ENCODE measurements at regions not wholly inside any gene's neighbourhood (a gene's known extent, or its start where the extent isn't known, plus 50 kb on each side); places are given as distances from the start of the nearest gene placed in this dataset.

GRCh38 chr12:107411792-107412535 lies 273.6 kb upstream of the PWP1 start:
- DNase-seq = no peak

DNA sequence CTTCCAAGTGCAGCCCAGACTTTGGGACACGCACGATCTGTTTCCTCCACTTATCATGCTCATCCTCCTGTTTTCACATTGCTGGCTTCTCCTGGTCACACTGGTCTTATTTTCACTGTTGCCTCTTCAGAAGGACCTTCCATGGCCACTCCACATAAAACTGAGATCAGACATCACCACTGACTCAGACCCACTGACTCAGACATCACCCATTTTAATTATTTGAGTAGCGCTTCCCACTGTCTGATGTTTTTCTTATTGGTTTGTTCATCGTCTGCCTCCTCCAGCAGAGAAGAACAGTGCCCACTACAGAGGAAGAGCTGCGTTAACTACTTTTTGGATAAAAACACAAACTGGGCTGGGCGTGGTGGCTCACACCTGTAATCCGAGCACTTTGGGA lies 270.5 kb upstream of the PWP1 start:
- DNase-seq = no peak

GRCh38 chr12:107415834-107416233 lies 269.8 kb upstream of the PWP1 start:
- DNase-seq = peak; percentile 35

- DNase-seq = no peak
Observed at GRCh38 chr12:107417004-107417403, 268.6 kb upstream of the PWP1 start.

- no peak for DNase-seq
Observed at GRCh38 chr12:107418981-107419380, 266.6 kb upstream of the PWP1 start.

- no peak for DNase-seq
Observed at GRCh38 chr12:107423531-107423930, 262.1 kb upstream of the PWP1 start.

DNA sequence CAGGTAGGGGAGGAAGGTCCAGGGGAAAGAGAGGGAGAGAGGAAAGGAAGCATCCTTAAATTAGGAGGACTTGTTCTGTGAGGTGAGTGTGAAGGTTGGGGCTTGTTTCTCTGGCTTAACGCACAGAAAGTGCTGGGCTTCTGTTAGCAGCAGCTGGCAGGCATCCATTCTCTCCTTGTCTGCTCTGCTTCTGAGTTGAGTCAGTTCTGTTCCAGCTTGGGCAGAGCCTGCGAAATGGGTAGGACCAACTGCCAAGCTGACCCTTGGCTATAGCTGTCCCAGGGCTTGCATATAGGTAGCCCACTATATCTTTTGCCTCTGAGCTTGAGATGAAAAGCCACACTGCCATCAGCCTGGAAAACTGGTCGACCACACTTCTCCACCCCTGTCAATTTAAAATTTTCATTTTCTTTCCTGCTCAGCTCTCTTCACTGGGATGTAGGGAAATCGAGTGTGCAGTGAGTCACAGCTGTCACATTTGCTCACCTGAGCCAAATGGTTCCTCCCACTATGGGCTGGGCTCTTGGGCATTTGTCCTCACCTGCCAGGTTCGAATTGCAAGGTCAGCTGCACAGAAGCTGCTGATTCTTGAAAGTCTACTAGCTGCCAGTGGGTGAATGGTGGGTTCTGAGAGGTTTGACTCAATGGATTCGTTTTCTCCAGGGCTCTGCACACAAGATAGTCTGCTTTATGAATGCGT lies 256.4 kb upstream of the PWP1 start:
- no peak for DNase-seq

- no peak for DNase-seq
Observed at GRCh38 chr12:107431942-107432341, 253.7 kb upstream of the PWP1 start.

DNA sequence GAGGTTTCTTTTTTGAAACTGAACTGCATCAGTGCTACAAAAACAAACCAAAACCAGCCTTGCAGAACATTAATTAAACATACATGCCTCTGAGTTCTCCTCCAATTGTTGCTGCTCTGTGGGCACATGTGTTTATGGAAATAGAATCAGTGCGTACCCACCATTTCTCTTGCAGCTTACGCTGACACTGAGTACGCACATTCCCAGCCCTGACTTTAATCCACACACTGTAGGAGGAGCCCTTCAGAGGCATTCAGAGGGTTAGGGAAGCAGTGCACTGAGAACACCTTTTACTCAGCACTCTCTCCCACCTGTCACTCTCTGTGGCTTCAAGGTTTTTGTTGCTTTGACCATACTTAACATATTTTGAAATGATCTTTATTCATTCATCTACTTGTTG lies 250.5 kb upstream of the PWP1 start:
- no peak for DNase-seq

- no peak for DNase-seq
Observed at GRCh38 chr12:107435520-107435919, 250.1 kb upstream of the PWP1 start.

DNA sequence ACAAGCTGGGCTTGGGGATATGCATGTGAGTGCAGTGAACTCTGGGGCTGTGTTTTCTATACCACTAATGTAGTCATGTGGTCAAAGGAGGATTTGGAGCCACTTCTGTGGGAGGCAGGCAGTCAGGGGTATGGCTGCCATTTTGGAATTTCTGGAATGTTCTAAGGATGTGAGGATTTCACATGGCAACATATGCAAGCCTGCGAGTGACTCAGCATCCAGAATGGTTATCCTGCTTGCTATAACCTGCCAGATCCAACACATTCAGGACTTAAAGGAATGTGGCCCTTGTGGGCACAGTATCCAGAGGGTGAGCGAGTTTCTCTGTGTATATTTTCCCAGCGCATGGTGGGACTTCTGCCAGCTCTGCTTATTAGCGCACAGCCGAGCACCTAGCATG lies 249.2 kb upstream of the PWP1 start:
- DNase-seq = no peak

GRCh38 chr12:107436836-107437235 lies 248.8 kb upstream of the PWP1 start:
- no peak for DNase-seq

GRCh38 chr12:107437954-107438353 lies 247.6 kb upstream of the PWP1 start:
- no peak for DNase-seq

DNA sequence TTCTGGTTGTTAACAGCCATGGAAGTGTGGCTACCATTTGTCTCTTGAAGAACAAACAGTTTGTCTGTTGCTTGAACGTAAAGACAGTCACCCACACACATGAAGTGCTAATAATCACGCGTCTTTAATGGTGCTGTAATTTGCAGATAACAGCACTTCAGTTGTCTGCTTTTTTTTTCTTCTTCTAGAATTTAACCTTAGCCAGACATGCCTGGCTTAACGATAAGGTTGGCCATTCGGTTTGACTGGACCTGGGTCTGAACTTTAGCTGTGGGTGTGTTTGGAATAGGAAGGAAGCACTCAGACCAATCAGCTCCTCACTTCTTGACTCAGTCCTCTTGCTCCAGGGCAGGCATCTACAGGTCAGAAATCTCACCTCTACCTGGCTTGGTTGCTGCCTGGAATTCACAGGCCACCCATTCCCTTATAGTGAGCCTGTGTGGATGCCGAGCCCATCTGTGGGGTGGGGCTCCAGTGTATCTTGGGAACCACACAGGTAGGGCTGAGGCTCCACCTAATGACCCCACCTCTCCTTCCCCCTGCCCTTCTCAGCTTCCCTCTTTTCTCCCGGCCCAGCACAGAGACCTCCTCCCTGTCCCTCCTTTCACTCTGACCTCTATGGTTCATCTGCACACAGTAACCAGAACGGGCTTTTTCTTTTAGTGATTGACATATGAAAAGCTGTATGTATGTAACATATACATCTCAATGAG lies 246.4 kb upstream of the PWP1 start:
- no peak for DNase-seq

DNA sequence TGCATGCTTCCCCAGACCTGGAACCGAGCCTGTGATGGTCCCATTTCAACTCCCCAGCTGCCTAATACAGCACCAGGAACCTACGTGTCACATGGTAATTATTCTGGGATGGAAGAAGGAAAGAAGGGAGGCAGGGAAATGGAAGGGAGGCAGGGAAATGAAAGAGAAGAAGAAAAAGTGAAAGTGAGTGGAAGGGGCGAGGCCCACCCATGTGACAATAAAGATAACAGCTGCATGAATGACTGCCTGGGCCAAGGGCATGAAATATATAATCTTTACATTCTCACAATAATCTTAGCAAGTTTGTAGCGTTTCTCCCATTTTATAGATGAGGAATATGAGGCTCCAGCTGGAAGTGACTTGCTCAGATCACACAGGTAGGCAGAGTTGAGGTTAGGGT lies 245.0 kb upstream of the PWP1 start:
- no peak for DNase-seq

GRCh38 chr12:107441665-107442300 lies 243.8 kb upstream of the PWP1 start:
- DNase-seq = peak; percentile 41

DNA sequence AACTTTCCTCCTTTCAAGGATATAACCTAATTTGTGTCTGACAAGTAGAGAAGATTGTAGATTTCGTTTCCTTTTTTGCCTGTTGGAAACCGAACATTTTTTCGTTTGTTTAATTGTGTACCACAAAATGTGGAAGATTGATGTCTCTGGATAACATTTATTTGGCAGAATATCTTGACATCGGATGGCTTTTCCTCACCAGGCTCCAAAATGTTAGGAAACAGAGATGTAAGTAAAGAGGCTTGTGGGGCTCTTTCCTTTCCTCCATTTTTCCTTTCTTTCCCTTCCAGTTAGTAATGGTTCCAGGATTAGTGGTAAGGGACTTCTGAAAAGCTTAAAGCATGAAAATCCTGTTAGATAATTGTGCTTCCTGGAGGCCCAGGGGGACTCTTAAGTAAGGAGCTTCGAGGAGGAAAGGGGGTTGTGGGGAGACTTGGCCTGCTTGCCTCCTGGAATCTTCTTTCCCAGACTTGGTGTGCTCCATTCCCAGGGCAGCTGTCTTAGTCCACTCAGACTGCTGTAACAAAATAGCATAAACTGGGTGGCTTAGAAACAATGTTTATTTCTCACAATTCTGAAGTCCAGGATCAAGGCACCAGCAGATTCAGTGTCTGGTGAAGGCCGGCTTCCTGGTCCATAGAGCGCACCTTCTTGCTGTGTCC lies 243.1 kb upstream of the PWP1 start:
- DNase-seq = peak; percentile 73

DNA sequence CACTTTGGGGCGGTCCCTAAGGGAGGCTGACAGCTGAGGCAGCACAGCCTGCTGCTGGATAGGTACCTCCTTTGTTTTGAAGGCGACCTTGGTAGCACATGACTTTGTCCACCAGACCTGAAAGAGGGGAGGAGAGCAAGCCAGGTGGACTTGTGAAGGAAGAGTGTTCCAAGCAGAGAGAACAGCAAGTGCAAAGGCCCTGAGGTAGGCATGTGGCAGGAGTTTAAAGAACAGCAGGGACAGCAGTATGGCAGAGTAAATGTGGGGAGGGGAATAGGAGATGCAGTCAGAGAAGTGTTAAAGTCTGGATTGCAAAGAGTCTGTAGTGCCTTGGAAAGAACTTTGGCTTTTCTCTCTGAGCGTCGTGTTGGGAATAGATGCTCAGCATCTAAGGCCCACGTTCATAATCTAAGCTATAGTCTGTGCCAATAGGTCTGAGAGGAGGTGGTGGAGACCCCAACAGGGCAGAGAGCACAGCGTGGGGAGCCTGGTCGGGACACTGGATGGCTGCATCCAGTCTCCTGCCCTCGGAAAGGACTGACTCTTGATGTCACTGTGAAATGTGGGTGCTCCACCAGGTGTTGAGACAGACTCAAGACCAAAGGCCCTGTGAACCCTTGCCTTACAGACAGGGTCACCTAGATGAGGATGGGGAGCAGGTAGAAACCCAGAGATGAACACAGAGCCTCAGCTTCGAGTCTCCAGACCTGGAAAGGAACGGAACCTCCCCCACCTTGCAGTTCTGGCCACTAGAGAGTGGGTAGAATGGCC lies 242.1 kb upstream of the PWP1 start:
- DNase-seq = no peak

DNA sequence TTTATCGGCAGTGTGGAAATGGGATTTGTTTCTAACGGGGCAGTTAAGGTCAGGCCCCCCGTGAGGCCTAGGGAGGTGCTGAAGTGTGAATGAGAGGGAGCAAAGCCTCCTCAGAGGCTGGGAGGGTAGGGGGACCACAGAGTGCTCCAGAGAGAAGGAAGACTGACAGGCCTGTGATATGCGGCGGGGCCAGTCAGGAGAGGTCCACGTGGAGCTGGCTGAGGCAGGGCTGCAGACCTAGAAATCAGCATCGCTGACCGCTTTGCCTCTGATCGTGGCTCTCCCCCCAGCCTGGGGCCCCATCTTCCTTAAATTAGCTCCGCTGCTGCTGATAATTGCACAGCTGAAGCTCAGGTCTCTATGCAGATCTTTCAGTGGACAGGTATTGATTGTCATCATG lies 240.8 kb upstream of the PWP1 start:
- DNase-seq = no peak

- no peak for DNase-seq
Observed at GRCh38 chr12:107446476-107446875, 239.1 kb upstream of the PWP1 start.

GRCh38 chr12:107447336-107447735 lies 238.3 kb upstream of the PWP1 start:
- DNase-seq = no peak

DNA sequence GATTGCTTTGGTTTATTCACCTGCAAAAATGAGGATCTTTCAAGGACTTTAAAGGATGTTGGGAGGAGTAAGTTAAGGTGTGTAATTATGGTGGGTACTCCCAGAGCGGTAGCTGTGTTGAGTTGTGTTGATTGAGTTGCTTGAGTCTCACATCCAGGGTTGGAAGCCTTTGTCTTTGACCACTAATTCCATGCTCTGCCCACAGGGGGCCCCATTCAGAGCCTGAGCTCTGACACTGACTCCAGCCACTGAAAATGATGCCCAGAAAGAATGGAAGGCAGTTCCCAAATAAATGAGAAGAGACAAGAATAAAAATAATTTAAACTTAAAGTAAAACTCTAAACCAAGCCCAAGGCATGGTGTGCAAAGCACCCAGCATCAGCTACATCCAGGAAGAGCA lies 237.4 kb upstream of the PWP1 start:
- no peak for DNase-seq

Measured in femur (tissue), 1 donor.